OCI-M1 (cell line): ENCODE measurements at regions not wholly inside any gene's neighbourhood (a gene's known extent, or its start where the extent isn't known, plus 50 kb on each side); places are given as distances from the start of the nearest gene placed in this dataset.
"Not testable (repeated sequence)": the region's sequence is repeated elsewhere in the genome, so short reads cannot be mapped to it uniquely, and the experiment has no call there.

ENCODE experiments used
- DNase-seq: peaks from one replicate; lab custom pipeline; 2025; lab: John Stamatoyannopoulos, UW

GRCh38 chr7:96561892-96562291, 147.8 kb downstream of the SEM1 start:
- DNase-seq: no peak

- no peak for DNase-seq
These were observed 151.1 kb downstream of the SEM1 start for GRCh38 chr7:96558530-96558929.

- no peak for DNase-seq
These were observed 151.6 kb downstream of the SEM1 start for GRCh38 chr7:96558093-96558492.

GRCh38 chr7:96557598-96557997, 152.0 kb downstream of the SEM1 start:
- DNase-seq: not testable (repeated sequence)

- DNase-seq: no peak
These were observed 161.0 kb downstream of the SEM1 start for GRCh38 chr7:96548664-96549063.

DNA sequence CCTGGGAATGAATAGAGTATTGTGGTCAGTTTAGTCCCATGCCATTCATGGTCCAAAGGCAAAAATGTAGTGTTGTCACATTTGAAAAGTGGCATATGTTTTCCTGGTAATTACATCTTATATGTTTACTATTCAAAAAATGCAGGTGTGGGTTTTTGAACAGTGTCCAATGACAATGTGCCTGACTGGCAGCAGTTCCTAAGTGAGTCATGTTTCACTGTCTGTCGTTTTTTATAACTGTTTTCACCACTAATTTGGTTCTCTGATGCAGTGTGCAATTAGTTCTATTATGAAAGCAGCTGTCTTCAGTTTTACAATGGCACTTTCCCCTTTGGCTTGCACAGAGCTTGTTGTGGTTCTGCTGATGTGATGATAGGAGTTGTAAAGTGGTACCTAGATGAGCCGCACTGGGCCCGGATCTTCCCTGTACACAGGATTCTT, 162.3 kb downstream of the SEM1 start:
- no peak for DNase-seq

DNA sequence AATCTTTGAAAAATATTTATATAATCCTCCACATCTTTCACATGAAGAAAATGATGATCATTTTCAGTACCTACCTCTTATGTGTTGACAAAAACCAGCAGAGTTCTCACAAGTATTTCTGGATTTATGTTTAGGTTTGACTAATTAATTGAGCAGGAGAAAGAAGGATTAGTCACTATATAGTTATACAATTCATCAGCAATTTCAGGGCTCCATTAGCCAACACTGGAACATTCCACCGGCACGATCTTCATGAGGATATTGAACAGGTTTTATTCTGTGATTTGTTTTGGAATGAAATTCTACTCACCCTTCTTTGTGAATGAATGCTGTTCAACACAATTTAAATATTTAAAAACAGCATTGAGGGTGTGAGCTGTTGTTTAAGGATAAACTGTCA, 163.2 kb downstream of the SEM1 start:
- DNase-seq: no peak

DNA sequence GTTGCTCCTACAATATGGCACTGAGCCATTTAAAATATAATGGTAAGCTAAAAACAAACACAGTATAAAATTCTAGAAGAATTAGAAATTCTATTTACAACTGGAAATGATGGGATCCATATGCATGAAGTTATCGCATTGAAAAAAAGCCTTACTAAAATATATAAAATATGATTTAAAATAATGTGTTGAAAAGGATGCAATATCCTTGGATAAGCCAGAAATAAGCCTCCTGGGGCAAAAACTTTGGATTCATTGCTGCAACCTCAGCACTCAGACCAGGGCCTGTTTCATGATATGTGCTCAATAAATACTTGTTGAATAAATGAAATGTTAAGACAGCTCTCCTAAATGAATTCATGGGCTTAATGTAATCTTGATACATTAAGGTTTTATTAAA, 170.2 kb downstream of the SEM1 start:
- DNase-seq: no peak

DNA sequence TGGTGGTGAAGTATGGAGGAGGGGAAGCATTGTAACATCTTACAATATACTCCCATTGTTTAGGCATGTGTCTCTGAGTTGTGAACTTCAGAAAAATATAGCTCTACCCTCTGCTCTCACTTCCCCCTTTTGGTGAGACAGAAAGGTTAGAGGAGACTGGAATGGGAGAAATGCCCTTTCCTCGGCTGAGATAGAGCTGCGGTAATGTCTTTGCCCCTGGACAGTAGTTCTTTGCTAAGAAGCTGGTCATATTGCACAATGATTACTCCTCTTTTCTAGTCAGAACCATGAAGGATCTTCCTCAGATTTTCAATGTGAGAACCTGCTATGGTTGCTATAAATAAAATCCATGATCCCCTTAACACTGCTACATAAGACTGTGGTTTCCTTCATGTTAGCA, 171.0 kb downstream of the SEM1 start:
- no peak for DNase-seq

GRCh38 chr7:96534221-96534620, 175.4 kb downstream of the SEM1 start:
- DNase-seq: no peak

DNA sequence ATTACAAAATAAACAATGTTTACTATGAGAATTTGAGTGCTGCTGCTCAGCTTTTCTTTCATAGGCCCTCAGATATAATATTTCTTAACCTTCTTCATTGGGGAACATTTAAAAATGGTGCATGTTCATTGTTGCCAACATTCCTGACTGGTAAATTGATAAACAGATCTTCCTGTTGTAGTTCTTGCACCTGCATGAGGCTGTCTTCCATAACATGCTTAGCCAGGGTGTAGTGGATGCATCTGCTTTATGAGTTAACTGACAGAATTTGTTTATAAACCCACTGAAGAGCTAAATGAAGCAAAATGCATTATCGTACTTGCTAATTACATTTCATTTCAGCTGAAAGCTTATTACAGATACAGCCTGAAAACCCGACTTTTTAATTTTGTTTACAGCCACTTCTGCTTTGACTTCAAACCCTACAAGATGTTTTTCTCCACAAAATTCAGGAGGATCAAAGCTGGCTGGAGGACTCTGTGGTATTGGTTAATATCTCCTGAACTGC, 177.2 kb downstream of the SEM1 start:
- DNase-seq: no peak

GRCh38 chr7:96531331-96531730, 178.3 kb downstream of the SEM1 start:
- DNase-seq: no peak

- DNase-seq: no peak
These were observed 178.9 kb downstream of the SEM1 start for GRCh38 chr7:96530786-96531185.

DNA sequence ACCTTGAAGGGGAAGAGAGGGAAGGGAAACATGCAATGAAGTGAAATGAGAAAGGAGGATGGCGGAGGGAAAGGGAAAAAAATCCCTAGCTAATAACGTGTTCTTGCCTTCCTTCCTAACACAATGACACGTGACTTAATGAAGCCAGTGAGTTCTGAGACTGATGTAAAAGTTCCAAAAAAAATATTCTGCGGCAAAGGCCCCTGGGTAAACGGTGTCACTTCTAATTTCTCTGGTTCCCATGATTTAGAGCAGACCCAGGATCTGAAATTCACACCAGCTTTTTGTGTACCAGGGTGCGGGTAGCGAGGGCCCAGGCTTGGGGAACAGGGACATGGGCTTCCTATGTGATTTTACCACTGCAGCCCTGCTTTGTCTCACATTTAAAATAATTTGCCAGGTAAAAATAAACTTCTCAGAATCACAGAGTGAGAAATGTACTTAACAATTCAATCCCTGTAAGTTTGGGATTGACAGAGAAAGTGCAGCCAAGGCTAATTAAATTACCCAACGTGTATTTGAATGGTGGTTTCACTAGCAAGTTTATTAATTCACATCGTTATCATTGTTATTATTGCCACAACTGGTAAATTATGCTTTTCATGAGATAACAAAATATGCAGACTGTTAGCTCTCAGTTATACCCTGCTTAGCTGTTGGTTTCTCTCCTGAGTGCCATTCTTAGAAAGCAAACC, 182.4 kb downstream of the SEM1 start:
- no peak for DNase-seq

DNA sequence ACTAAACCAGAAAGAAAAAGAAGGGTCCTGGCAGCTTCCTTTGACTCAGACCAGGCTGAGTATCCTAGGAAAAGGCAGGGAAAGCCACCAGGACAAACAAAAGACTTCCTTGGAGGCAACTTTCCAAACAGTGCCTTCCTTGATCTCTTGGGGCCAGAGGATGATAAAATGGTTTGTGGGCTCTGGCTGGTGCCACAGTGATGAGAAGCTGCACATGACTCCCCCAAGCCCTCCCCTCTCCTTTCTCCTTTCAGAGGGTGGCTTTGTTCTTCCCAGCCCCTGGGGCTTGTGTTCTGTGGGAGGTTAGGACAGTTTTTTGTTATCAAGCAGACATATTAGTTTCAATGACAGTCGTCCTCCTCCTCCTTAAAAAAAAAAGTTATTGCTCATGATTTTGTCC, 183.2 kb downstream of the SEM1 start:
- no peak for DNase-seq

- no peak for DNase-seq
These were observed 188.4 kb downstream of the SEM1 start for GRCh38 chr7:96521068-96521894.

GRCh38 chr7:96508371-96508770, 186.5 kb upstream of the SLC25A13 start:
- DNase-seq: no peak

DNA sequence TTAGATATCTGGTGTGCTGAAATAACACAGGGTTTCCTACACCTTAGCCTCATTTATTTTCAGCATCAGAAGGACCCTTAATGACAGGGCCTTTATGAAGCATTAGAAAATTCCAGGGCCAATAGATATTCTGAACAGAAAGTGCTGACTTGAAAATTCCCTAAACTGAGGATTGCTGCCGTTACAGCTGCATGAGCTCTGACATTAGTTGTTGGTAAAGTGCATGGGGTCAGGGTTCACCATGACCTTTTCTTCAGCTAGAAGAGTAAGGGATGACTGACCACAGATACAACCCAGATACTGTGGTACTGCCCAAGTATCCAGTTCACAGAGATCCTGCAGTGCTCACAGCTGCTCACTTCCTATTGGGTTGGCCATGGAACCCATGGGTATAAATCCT, 181.7 kb upstream of the SLC25A13 start:
- DNase-seq: no peak

GRCh38 chr7:96501318-96501717, 179.4 kb upstream of the SLC25A13 start:
- no peak for DNase-seq

DNA sequence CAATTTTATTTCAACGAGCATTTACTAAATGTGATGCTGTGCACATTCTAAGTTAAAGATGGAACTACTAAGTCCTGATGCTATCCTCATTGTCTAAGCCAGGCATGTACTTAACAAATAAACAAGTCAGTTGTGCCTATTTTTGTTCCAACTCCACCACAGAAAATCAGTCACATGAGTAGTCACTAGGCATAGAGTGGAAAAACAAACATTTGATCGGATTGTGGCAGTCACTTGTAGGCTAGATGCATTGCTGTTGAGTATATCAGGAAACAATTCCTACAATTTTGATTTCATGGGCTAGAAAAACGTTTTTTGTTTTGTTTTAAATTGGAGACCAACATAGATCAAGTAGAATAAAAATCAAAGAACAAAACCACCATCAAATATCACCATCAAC, 177.6 kb upstream of the SLC25A13 start:
- no peak for DNase-seq

DNA sequence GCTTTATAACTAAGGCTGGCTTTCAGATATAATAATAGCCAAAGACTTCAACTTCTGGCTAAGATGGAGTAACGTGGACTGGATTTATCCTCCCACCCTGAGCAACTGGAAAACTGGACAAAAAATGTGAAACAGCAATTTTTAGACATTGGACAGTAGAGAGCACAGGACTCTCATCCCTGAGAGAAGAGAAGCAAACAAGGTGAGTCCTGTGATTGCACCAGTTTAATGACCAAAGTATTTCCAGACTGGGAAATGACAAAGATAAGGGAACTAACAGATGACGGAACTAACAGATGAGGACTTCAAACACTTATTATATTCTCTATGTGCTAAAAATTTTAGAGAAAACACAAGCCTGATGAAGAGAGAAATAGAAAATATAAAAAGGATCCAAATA, 175.7 kb upstream of the SLC25A13 start:
- no peak for DNase-seq

- DNase-seq: no peak
These were observed 173.9 kb upstream of the SLC25A13 start for GRCh38 chr7:96495751-96496216.

DNA sequence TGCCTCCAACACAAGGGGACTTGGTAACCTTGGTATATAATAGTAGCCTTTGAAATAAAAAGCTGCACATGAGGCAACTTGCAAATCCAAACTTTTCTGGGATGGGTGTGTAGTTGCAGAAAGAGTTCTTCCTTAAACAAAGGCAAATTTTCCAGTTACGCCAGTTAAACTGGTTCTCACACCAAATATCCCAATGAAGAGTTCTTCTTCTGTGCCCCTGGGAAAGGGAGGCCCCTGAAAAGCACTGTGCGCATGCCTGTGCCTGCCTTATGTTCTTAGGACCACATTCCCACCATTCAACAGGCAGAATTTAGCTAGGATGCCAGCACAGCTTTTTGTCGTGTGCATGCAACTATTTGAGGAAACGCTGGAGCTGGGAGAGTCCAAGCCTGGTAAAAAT, 164.8 kb upstream of the SLC25A13 start:
- DNase-seq: no peak
